ENCODE measurements at regions not wholly inside any gene's neighbourhood (a gene's known extent, or its start where the extent isn't known, plus 50 kb on each side); places are given as distances from the start of the nearest gene placed in this dataset.

DNA sequence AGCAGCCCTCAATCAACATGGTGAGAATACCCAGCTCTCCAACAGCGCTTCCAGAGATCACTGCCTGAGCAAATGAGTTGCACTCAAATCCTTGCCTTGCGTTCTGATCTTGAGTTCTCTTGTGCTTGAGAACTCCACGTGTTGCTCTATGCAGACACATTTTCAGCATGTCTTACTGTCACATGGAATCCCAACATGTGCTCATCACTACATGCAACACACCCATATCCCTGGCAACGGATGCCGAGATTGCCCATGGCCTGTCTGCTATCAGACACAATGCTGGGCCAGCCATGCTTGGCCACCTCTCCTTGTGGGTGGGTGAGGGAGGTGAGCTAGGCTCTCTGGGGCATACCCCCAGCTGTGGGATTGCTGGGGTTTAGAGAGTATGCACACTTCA lies 91.9 kb upstream of the LDAH start:
- no peak overlapping the region for H3K4me3 ChIP-seq (ENCODE audit: low read depth, low read length)
- TF ChIP-seq, protein P1, sequence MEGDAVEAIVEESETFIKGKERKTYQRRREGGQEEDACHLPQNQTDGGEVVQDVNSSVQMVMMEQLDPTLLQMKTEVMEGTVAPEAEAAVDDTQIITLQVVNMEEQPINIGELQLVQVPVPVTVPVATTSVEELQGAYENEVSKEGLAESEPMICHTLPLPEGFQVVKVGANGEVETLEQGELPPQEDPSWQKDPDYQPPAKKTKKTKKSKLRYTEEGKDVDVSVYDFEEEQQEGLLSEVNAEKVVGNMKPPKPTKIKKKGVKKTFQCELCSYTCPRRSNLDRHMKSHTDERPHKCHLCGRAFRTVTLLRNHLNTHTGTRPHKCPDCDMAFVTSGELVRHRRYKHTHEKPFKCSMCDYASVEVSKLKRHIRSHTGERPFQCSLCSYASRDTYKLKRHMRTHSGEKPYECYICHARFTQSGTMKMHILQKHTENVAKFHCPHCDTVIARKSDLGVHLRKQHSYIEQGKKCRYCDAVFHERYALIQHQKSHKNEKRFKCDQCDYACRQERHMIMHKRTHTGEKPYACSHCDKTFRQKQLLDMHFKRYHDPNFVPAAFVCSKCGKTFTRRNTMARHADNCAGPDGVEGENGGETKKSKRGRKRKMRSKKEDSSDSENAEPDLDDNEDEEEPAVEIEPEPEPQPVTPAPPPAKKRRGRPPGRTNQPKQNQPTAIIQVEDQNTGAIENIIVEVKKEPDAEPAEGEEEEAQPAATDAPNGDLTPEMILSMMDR (IDR thresholded peaks at IDR 0.05; ENCODE audit: low read depth, low read length, missing control alignments), result no peak
- DNase-seq (ENCODE audit: low read depth), result no peak

DNA sequence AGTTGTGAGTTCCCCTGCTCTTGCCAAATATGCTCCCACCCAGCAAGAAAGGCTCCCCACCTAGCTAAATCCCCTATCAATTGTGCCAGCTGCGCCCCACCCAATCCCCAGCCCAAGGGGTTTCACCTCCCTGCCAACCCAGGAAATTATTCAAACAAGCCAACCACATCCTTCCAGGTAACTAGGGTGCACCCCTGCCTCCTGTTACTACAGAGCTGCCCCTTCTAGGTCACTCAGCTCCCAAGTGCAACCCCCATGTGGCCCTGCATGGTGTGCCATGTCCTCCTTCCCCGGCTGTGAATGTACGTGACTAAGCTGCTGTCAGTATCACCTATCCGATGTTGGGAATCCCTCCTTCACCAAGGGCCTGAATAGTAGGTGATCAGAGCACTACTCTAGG lies 91.2 kb upstream of the LDAH start:
- TF ChIP-seq, protein P1 (IDR thresholded peaks at IDR 0.05; ENCODE audit: low read depth, low read length, missing control alignments), result no peak
- no peak for DNase-seq (ENCODE audit: low read depth)
- no peak overlapping the region for H3K4me3 ChIP-seq (ENCODE audit: low read depth, low read length)

DNA sequence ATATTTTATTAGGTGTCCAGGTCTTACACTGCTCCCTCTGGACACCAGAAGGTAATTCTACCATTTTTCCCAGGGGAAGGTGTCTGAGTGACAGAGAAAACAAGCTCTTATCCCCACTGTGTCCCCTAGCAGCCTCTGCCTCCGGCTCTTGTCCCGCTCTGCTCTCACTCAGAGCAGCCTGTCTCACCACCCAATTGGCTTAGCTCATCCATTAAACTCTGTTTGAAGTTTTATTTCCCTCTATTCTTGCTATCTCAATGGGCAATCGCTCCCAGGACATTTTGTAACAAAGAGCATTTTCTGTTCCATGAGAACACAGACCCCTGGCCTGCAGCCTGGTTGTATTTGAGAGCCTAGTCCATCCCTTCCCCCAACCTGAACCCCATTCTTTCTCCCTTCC lies 90.6 kb upstream of the LDAH start:
- no peak for DNase-seq (ENCODE audit: low read depth)
- TF ChIP-seq, protein P1 (IDR thresholded peaks at IDR 0.05; ENCODE audit: low read depth, low read length, missing control alignments), result no peak
- no peak overlapping the region for H3K4me3 ChIP-seq (ENCODE audit: low read depth, low read length)

DNA sequence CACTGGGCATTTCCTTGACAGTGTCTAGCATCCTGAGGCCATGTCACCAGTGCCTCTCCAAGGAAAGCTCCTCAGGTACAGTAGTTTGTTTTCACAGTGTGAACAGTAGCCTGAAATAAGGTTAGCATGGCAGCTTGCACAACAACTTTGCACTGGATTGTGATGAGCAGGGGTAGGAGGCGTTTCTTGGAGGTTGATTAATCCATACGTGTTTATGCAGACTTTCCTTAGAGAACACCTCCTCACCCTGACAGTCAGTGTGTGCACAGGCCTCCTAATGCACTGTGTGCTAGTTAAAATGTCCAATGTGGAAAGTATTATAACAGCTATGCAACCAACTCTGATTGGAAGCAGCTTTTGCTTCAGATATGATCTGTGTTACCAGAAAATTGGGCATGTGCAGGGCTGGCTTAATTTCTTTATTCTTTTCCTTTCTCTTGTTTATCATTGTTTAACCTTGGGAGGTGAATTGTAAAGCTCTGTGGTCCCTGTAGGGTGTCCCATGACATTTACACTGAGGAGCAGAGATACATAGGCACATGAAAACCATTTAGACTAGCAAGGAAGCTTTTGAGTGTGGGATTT lies 77.2 kb upstream of the LDAH start:
- H3K4me3 ChIP-seq (ENCODE audit: low read depth, low read length), result no peak overlapping the region
- TF ChIP-seq, protein P1 (IDR thresholded peaks at IDR 0.05; ENCODE audit: low read depth, low read length, missing control alignments), result no peak

DNA sequence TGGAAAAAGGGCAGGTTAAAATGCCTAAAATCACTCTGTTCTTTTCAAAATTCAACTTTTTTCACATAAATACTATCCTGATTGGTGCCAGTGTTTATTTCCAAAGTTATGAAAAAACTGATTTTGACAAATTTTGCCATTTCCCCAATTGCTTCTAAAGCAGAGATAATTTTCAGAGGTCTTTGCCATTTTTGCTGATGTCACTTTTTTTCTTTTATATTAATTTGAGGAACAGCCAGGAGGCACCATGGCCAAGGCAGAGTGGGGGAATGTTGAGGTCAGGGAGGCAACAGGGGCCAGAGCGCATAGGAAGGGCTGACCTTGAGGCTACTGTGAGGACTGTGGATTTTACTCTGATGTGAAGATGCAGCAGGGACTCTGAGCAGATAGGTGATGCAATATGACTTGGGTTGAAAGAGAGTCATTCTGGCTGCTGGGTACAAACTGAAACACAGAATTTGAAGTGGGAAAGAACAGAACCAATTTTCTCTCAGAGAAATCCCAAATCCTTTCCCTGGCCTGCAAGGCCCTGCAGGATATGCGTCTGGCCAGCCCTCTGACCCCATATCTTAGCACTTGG lies 75.1 kb upstream of the LDAH start:
- TF ChIP-seq, protein P1 (IDR thresholded peaks at IDR 0.05; ENCODE audit: low read depth, low read length, missing control alignments), result no peak
- DNase-seq (ENCODE audit: low read depth), result no peak
- no peak overlapping the region for H3K4me3 ChIP-seq (ENCODE audit: low read depth, low read length)

More for the DNA sequence above, 77.2 kb upstream of the LDAH start:
- DNase-seq (ENCODE audit: low read depth), result no peak

DNA sequence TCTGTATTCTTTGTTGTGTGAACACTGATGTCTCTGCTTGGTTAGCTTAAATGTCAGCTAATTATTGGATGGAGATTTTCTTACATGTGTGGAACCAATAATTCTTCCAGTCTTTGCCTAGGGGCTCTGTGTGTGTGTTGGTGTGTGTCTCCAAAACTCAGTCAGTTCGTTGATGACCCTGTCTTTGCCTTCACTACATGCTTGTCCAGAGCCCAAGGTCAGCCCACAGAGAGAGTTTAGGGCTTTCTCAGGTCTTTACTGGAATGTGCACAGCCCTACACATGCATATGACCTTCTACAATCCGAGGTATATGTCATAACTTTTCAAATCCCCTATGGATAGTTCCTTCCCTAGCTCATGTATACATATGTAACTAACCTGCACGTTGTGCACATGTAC lies 74.1 kb upstream of the LDAH start:
- no peak for DNase-seq (ENCODE audit: low read depth)
- no peak overlapping the region for H3K4me3 ChIP-seq (ENCODE audit: low read depth, low read length)
- TF ChIP-seq, protein P1 (IDR thresholded peaks at IDR 0.05; ENCODE audit: low read depth, low read length, missing control alignments), result no peak

DNA sequence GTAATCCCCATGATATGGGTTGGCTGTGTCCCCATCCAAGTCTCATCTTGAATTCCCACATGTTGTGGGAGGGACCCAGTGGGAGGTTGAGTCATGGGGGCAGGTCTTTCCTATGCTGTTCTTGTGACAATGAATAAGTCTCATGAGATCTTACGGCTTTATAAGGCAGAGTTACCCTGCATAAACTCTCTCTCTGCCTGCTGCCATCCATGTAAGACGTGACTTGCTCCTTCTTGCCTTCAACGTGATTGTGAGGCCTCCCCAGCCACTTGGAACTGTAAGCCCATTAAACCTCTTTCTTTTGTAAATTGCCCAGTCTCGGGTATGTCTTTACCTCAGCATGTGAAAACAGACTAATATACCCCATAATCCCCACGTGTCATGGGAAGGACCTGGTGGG lies 61.9 kb upstream of the LDAH start:
- H3K4me3 ChIP-seq (ENCODE audit: low read depth, low read length), result no peak overlapping the region
- no peak for DNase-seq (ENCODE audit: low read depth)
- TF ChIP-seq, protein P1 (IDR thresholded peaks at IDR 0.05; ENCODE audit: low read depth, low read length, missing control alignments), result no peak
